ENCODE measurements at regions not wholly inside any gene's neighbourhood (a gene's known extent, or its start where the extent isn't known, plus 50 kb on each side); places are given as distances from the start of the nearest gene placed in this dataset.

GRCh38 chr6:40914005-40914404 is 125.0 kb downstream of the UNC5CL start:
- H4K5ac ChIP-seq (ENCODE audit: insufficient read length, low read depth, low read length): no peak overlapping the region
- ChIA-PET CTCF (ENCODE audit: partially characterized antibody) (interaction anchor here (1.0 to 6.1 kb wide), 5 partner anchors 19 to 113 kb away, joined by 3 to 55 read pairs (median 15); no protein-coding TSS in a partner anchor), POLR2A (ENCODE audit: partially characterized antibody) (no interaction called here)
- no peak overlapping the region for H3K18ac ChIP-seq (ENCODE audit: extremely low read depth, low read length)
- 91% methylated on average over 6 of the region's 6 CpGs; no CpG with 5 or more reads in 1 of the 2 experiments for WGBS, 2 experiments (ENCODE audit: extremely low coverage in 1 of 2, insufficient coverage in 1 of 2, insufficient read length in 1 of 2, insufficient replicate concordance in 2 of 2, low coverage in 1 of 2, low lambda C conversion rate in 2 of 2, missing lambda C conversion rate in 1 of 2)
- H2AFZ ChIP-seq (ENCODE audit: low read length): no peak overlapping the region
- no peak overlapping the region for H4K8ac ChIP-seq (ENCODE audit: extremely low read depth, insufficient read depth, low read length)
- no peak overlapping the region for H2BK12ac ChIP-seq (ENCODE audit: low read depth, low read length)
- no peak overlapping the region for H3K27ac ChIP-seq (ENCODE audit: low read depth, low read length)
- no peak overlapping the region for H3K4me3 ChIP-seq (ENCODE audit: extremely low read depth in 1 of 4, insufficient read depth in 2 of 4, low read depth in 3 of 4, low read length in 4 of 4)
- H2BK5ac ChIP-seq (ENCODE audit: low read depth, low read length): no peak overlapping the region
- H3K4me2 ChIP-seq (ENCODE audit: insufficient read depth in 1 of 2, low read depth in 2 of 2, low read length in 2 of 2): no peak overlapping the region
- no peak overlapping the region for H3K56ac ChIP-seq (replicated peaks; ENCODE audit: insufficient read length, low read depth, low read length)
- H3K4ac ChIP-seq (replicated peaks; ENCODE audit: insufficient read length, low read depth, low read length): no peak overlapping the region
- H3K36me3 ChIP-seq (ENCODE audit: control insufficient read depth in 2 of 4, insufficient read depth in 4 of 4, low read length in 3 of 4): no peaks in the 10 kb centered on the region
- no peak overlapping the region for H3K23ac ChIP-seq (ENCODE audit: insufficient read length)
- H3K23me2 ChIP-seq (ENCODE audit: low read depth, low read length): no peaks in the 10 kb centered on the region
- no peak overlapping the region for H3K9ac ChIP-seq (replicated peaks in 1 of 4; ENCODE audit: extremely low read depth in 1 of 4, low read depth in 3 of 4, low read length in 3 of 4)
- no peak for FAIRE-seq
- no peak for DNase-seq (ENCODE audit: low read depth in 1 of 2, low spot score in 2 of 2)
- no peak overlapping the region for H2BK15ac ChIP-seq (ENCODE audit: low read length)
- H3K14ac ChIP-seq (ENCODE audit: insufficient read length): no peak overlapping the region
- no peak overlapping the region for H2BK120ac ChIP-seq (replicated peaks; ENCODE audit: low read depth, low read length)
- TF ChIP-seq TCF12 (IDR thresholded peaks at IDR 0.05; ENCODE audit: low read depth, low read length): no peak
- no peak for TF ChIP-seq POLR2A (IDR thresholded peaks at IDR 0.05; ENCODE audit: control extremely low read depth in 1 of 2, low read depth in 2 of 2, low read length in 2 of 2)
- no peak for TF ChIP-seq SP1 (IDR thresholded peaks at IDR 0.05; ENCODE audit: low read depth, low read length)
- H4K91ac ChIP-seq (replicated peaks; ENCODE audit: insufficient read length, low read length): no peak overlapping the region
- no peak overlapping the region for H2BK20ac ChIP-seq (ENCODE audit: low read length)
- H2AK5ac ChIP-seq (ENCODE audit: low read depth, low read length): no peak overlapping the region
- no peaks in the 10 kb centered on the region for H3K79me2 ChIP-seq (ENCODE audit: control insufficient read depth in 1 of 2, insufficient read depth in 2 of 2, low read length in 2 of 2)
- H3K4me1 ChIP-seq (replicated peaks in 1 of 4; ENCODE audit: control insufficient read depth in 3 of 4, insufficient read depth in 4 of 4, low read length in 3 of 4): peaks cover 0 to 10% (median 2%) of the 10 kb centered on the region in 4 experiments; a peak in 4 of 7 replicates
- no peaks in the 10 kb centered on the region for H3K9me3 ChIP-seq (ENCODE audit: insufficient read depth in 2 of 2, low read depth in 1 of 2, low read length in 1 of 2)
- peaks cover 0 to 4% (median 0%) of the 10 kb centered on the region in 4 experiments; a peak in 2 of 7 replicates for H3K27me3 ChIP-seq (replicated peaks in 1 of 4; ENCODE audit: control insufficient read depth in 3 of 4, extremely low read depth in 1 of 4, insufficient read depth in 3 of 4, low read length in 3 of 4)
- H4K20me1 ChIP-seq (replicated peaks in 1 of 2; ENCODE audit: control insufficient read depth in 1 of 2, insufficient read depth in 2 of 2, low read length in 2 of 2): no peaks in the 10 kb centered on the region
- no peaks in the 10 kb centered on the region for H3K79me1 ChIP-seq (ENCODE audit: low read depth, low read length)
